Suprapubic skin (tissue), 4 donors: ENCODE measurements at regions not wholly inside any gene's neighbourhood (a gene's known extent, or its start where the extent isn't known, plus 50 kb on each side); places are given as distances from the start of the nearest gene placed in this dataset.

ENCODE experiments used
- DNase-seq, 2 donors: peaks; one replicate each; pipeline ENCODE4 v3.0.0-alpha.2; 2019; ENCODE audit warnings: low spot score in 2 of 2
- H3K27ac ChIP-seq: fragments of 200-600 bp; sonication (generic); one replicate; pipeline ENCODE4 v1.5.1; 2019
- H3K27me3 ChIP-seq: fragments of 200-600 bp; sonication (generic); one replicate; pipeline ENCODE4 v1.5.1; 2019
- H3K36me3 ChIP-seq: fragments of 200-600 bp; sonication (generic); one replicate; pipeline ENCODE4 v1.5.1; 2019
- H3K4me1 ChIP-seq: fragments of 200-600 bp; sonication (generic); one replicate; pipeline ENCODE4 v1.5.1; 2019
- H3K4me3 ChIP-seq: fragments of 200-600 bp; sonication (generic); one replicate; pipeline ENCODE4 v1.5.1; 2019; ENCODE audit warnings: mild to moderate bottlenecking
- H3K9me3 ChIP-seq: fragments of 200-600 bp; sonication (generic); one replicate; pipeline ENCODE4 v1.5.1; 2019
- CTCF ChIP-seq, 2 donors: fragments of 200-600 bp in 1 of 2; fragments of 450-650 bp in 1 of 2; sonication (generic) in 1 of 2; IDR thresholded peaks; one replicate each; pipeline ENCODE4 v1.5.1; 2016 to 2019; ENCODE audit warnings: antibody characterized with exemption in 2 of 2, mild to moderate bottlenecking in 1 of 2, moderate library complexity in 1 of 2
- EP300 ChIP-seq: sonication (generic); formaldehyde crosslinking; IDR thresholded peaks from one replicate; pipeline ENCODE4 v1.6.1; 2017; ENCODE audit warnings: antibody characterized with exemption
- POLR2A ChIP-seq, 2 donors: fragments of 450-650 bp; IDR thresholded peaks; one replicate each; pipeline ENCODE4 v1.6.1; 2017; ENCODE audit warnings: antibody characterized with exemption in 2 of 2, mild to moderate bottlenecking in 2 of 2, moderate library complexity in 2 of 2
- POLR2AphosphoS5 ChIP-seq, 3 donors: sonication (generic); formaldehyde crosslinking; IDR thresholded peaks; one replicate each; pipeline ENCODE4 v1.6.1; 2017; ENCODE audit warnings: antibody characterized with exemption in 3 of 3
- WGBS: methylation state at CpG from one replicate; pipeline ENCODE4 v1.1.5; 2018; 5-methylcytosine and 5-hydroxymethylcytosine counted together

GRCh38 chr1:189960769-189961168, 516.9 kb downstream of the BRINP3 start:
- no peak for DNase-seq
- 17% methylated on average over 1 of the region's 1 CpG for WGBS

DNA sequence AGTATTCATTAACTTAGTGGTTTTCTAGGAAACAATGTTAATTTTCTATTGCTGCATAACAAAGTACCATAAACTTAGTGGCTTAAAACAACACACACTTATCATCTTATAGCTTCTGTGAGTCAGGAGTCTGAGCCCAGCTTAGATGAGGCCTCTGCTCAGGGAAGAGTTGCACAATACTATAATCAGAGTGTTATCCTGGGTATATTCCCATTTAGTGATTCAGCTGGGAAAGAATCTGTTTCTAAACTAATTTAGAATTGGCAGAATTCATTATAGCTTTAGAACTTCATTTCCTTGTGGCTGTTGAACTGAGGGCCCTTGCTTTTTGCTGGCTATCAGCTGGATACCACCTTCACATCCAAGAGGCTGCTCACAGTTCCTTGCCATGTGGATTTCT, 515.5 kb downstream of the BRINP3 start:
- H3K9me3 ChIP-seq: no peaks in the 10 kb centered on the region
- no peaks in the 10 kb centered on the region for H3K36me3 ChIP-seq
- no peak overlapping the region for H3K4me3 ChIP-seq
- no peak overlapping the region for H3K27ac ChIP-seq
- DNase-seq: no peak
- no peak for TF ChIP-seq EP300
- TF ChIP-seq CTCF (IDR thresholded peaks at IDR 0.05): no peak
- no peak for TF ChIP-seq POLR2AphosphoS5 (IDR thresholded peaks at IDR 0.05)
- no peak for TF ChIP-seq POLR2A (IDR thresholded peaks at IDR 0.05)
- H3K27me3 ChIP-seq: no peaks in the 10 kb centered on the region
- no peaks in the 10 kb centered on the region for H3K4me1 ChIP-seq

More at GRCh38 chr1:189960769-189961168, 516.9 kb downstream of the BRINP3 start:
- H3K9me3 ChIP-seq: no peaks in the 10 kb centered on the region
- no peaks in the 10 kb centered on the region for H3K36me3 ChIP-seq
- TF ChIP-seq EP300: no peak
- TF ChIP-seq POLR2A (IDR thresholded peaks at IDR 0.05): no peak
- no peak for TF ChIP-seq CTCF (IDR thresholded peaks at IDR 0.05)
- TF ChIP-seq POLR2AphosphoS5 (IDR thresholded peaks at IDR 0.05): no peak
- H3K4me1 ChIP-seq: no peaks in the 10 kb centered on the region
- no peak overlapping the region for H3K27ac ChIP-seq
- no peaks in the 10 kb centered on the region for H3K27me3 ChIP-seq
- H3K4me3 ChIP-seq: no peak overlapping the region

DNA sequence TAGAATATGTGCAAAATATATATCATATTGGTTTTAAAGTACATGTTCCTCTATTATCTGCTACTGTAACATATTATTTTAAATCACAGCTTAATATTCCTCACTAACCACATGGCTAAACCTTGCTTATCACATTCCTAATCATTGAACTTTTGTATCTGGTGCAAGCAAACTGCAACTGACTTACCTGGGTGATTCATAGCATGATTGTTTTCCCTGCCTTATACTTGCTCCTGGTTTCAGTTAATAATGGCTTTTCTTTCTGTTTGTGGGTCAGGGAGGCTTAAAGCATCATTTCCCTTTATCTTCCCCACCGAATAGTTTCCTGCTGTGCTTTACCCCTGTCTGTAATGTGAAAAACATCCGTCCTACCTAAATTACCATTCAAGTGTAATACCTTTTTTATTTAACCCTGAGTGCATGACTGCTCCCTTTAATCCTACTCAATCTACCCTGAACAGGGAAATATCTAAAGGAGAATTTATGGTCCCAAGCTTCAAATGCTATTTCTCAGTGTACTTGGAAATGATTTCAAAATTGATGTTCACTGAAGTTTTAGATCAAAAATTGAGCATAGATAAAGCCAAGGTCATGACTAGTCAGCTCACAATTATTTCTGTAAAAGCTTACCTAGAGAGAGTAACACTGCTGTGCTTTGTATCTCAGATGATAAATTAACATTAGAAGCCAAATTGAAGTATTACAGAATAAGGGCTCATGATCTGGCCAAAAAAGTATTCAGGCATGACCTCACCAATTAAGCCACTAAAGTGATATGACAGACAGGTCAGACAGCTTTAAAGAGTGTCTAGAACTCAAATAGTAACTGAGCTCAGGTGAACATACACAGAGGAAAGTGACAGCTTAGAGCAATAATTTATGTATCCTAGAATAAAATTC, 507.1 kb downstream of the BRINP3 start:
- H3K36me3 ChIP-seq: no peaks in the 10 kb centered on the region
- WGBS: 13% methylated on average over 2 of the region's 2 CpGs

GRCh38 chr1:189971656-189972055, 506.0 kb downstream of the BRINP3 start:
- Histone ChIP-seq H3K9me3 (no peaks in the 10 kb centered on the region), H3K27me3 (no peaks in the 10 kb centered on the region), H3K4me1 (no peaks in the 10 kb centered on the region), H3K27ac (no peak overlapping the region), H3K4me3 (no peak overlapping the region), H3K36me3 (no peaks in the 10 kb centered on the region)
- WGBS: 59% methylated on average over 4 of the region's 4 CpGs
- DNase-seq: no peak
- no peak for TF ChIP-seq CTCF (IDR thresholded peaks at IDR 0.05)
- no peak for TF ChIP-seq POLR2A (IDR thresholded peaks at IDR 0.05)
- TF ChIP-seq POLR2AphosphoS5 (IDR thresholded peaks at IDR 0.05): no peak
- TF ChIP-seq EP300: no peak

More for the DNA sequence above, 507.1 kb downstream of the BRINP3 start:
- no peak overlapping the region for H3K4me3 ChIP-seq
- TF ChIP-seq CTCF (IDR thresholded peaks at IDR 0.05) (no peak), POLR2AphosphoS5 (IDR thresholded peaks at IDR 0.05) (no peak), EP300 (no peak), POLR2A (IDR thresholded peaks at IDR 0.05) (no peak)
- H3K27me3 ChIP-seq: no peaks in the 10 kb centered on the region
- no peak overlapping the region for H3K27ac ChIP-seq
- H3K4me1 ChIP-seq: no peaks in the 10 kb centered on the region
- H3K9me3 ChIP-seq: no peaks in the 10 kb centered on the region
- no peak for DNase-seq

- TF ChIP-seq POLR2A (IDR thresholded peaks at IDR 0.05) (no peak), POLR2AphosphoS5 (IDR thresholded peaks at IDR 0.05) (no peak), EP300 (no peak), CTCF (IDR thresholded peaks at IDR 0.05) (no peak)
- 71% methylated on average over 2 of the region's 2 CpGs for WGBS
- Histone ChIP-seq H3K27ac (no peak overlapping the region), H3K4me1 (no peaks in the 10 kb centered on the region), H3K9me3 (peaks cover 8% of the 10 kb centered on the region), H3K36me3 (no peaks in the 10 kb centered on the region), H3K4me3 (no peak overlapping the region), H3K27me3 (no peaks in the 10 kb centered on the region)
- DNase-seq: no peak
These were observed 500.5 kb downstream of the BRINP3 start for GRCh38 chr1:189977184-189977583.
